Mesenchymal stem cell (in vitro differentiated cells and primary cell): ENCODE measurements at regions not wholly inside any gene's neighbourhood (a gene's known extent, or its start where the extent isn't known, plus 50 kb on each side); places are given as distances from the start of the nearest gene placed in this dataset.
A peak's percentile ranks its signal among the peaks of the same experiment; 100 is the strongest.

ENCODE experiments used
- DNase-seq: peaks from one replicate; pipeline ENCODE4 v3.0.0-alpha.2; 2013
- H2AFZ ChIP-seq: one replicate; pipeline ENCODE4 v1.6.1; 2013; ENCODE audit warnings: low read depth, mild to moderate bottlenecking, control low read depth, inconsistent platforms, low read length, moderate library complexity
- H2AK5ac ChIP-seq: 2 replicates; pipeline ENCODE4 v1.6.1; 2013; ENCODE audit warnings: low read length, moderate library complexity, mild to moderate bottlenecking, inconsistent platforms; ENCODE audit not compliant: severe bottlenecking
- H2BK120ac ChIP-seq: one replicate; pipeline ENCODE4 v1.6.1; 2013; ENCODE audit warnings: low read depth, mild to moderate bottlenecking, inconsistent platforms, low read length, moderate library complexity
- H2BK12ac ChIP-seq, 2 experiments: one replicate each; pipeline ENCODE4 v1.6.1; 2013; ENCODE audit warnings: inconsistent platforms in 2 of 2, low read length in 2 of 2, mild to moderate bottlenecking in 2 of 2, moderate library complexity in 2 of 2, control low read depth in 1 of 2
- H2BK15ac ChIP-seq: one replicate; pipeline ENCODE4 v1.6.1; 2013; ENCODE audit warnings: mild to moderate bottlenecking, low read depth, inconsistent platforms; ENCODE audit not compliant: poor library complexity, severe bottlenecking
- H2BK5ac ChIP-seq: 2 replicates; pipeline ENCODE4 v1.6.1; 2013; ENCODE audit warnings: low read depth, mild to moderate bottlenecking, low read length, control low read depth, inconsistent platforms; ENCODE audit not compliant: poor library complexity, severe bottlenecking
- H3K14ac ChIP-seq, 2 experiments: one replicate each; pipeline ENCODE4 v1.6.1; 2013; ENCODE audit warnings: inconsistent platforms in 2 of 2, low read length in 2 of 2, control low read depth in 1 of 2, mild to moderate bottlenecking in 1 of 2, moderate library complexity in 1 of 2
- H3K18ac ChIP-seq, 2 experiments: one replicate each; pipeline ENCODE4 v1.6.1; 2013; ENCODE audit warnings: inconsistent platforms in 2 of 2, low read length in 2 of 2, control low read depth in 1 of 2, low read depth in 1 of 2, mild to moderate bottlenecking in 1 of 2
- H3K23ac ChIP-seq, 2 experiments: one replicate each; pipeline ENCODE4 v1.6.1; 2013; ENCODE audit warnings: inconsistent platforms in 2 of 2, low read length in 2 of 2, mild to moderate bottlenecking in 2 of 2, moderate library complexity in 2 of 2, control low read depth in 1 of 2
- H3K27ac ChIP-seq: 2 replicates; pipeline ENCODE4 v1.5.1; 2013; ENCODE audit warnings: mild to moderate bottlenecking, moderate library complexity, low read length, control low read depth, inconsistent platforms; ENCODE audit not compliant: poor library complexity, severe bottlenecking
- H3K27me3 ChIP-seq, 2 experiments: 2 replicates each; pipeline versions ENCODE4 v1.6.1 to v1.7.0; 2013; ENCODE audit warnings: low read length in 2 of 2, mild to moderate bottlenecking in 2 of 2, moderate library complexity in 2 of 2, control low read depth in 1 of 2, inconsistent platforms in 1 of 2; ENCODE audit not compliant: control insufficient read depth in 1 of 2, insufficient read depth in 1 of 2
- H3K36me3 ChIP-seq, 2 experiments: 2 replicates each; pipeline versions ENCODE4 v1.6.1 to v1.7.0; 2013; ENCODE audit warnings: low read length in 2 of 2, control low read depth in 1 of 2, inconsistent platforms in 1 of 2, low read depth in 1 of 2, mild to moderate bottlenecking in 1 of 2; ENCODE audit not compliant: insufficient read depth in 2 of 2, control insufficient read depth in 1 of 2
- H3K4ac ChIP-seq, 2 experiments: one replicate each; pipeline ENCODE4 v1.6.1; 2013; ENCODE audit warnings: inconsistent platforms in 2 of 2, low read length in 2 of 2, mild to moderate bottlenecking in 2 of 2, moderate library complexity in 2 of 2, control low read depth in 1 of 2, low read depth in 1 of 2
- H3K4me1 ChIP-seq: 2 replicates; pipeline ENCODE4 v1.6.1; 2013; ENCODE audit warnings: low read depth, low read length, control low read depth; ENCODE audit not compliant: control insufficient read depth, insufficient read depth
- H3K4me2 ChIP-seq: 2 replicates; pipeline ENCODE4 v1.6.1; 2013; ENCODE audit warnings: low read length, mild to moderate bottlenecking, inconsistent platforms; ENCODE audit not compliant: poor library complexity, severe bottlenecking
- H3K4me3 ChIP-seq, 2 experiments: 2 replicates each; pipeline versions ENCODE4 v1.5.1 to v1.7.0; 2013; ENCODE audit warnings: low read length in 2 of 2, mild to moderate bottlenecking in 2 of 2, control low read depth in 1 of 2, low read depth in 1 of 2; ENCODE audit not compliant: insufficient read depth in 1 of 2
- H3K79me1 ChIP-seq: replicated peaks from 2 replicates; pipeline ENCODE4 v1.6.1; 2013; ENCODE audit warnings: mild to moderate bottlenecking, control low read depth, low read length, inconsistent platforms; ENCODE audit not compliant: poor library complexity, severe bottlenecking
- H3K9ac ChIP-seq: 2 replicates; pipeline ENCODE4 v1.7.0; 2013; ENCODE audit warnings: mild to moderate bottlenecking, low read length, moderate library complexity
- H3K9me3 ChIP-seq: 2 replicates; pipeline ENCODE4 v1.7.0; 2013; ENCODE audit warnings: mild to moderate bottlenecking, low read length; ENCODE audit not compliant: control insufficient read depth
- H4K8ac ChIP-seq: one replicate; pipeline ENCODE4 v1.6.1; 2013; ENCODE audit warnings: inconsistent platforms, mild to moderate bottlenecking, low read length, moderate library complexity
- H4K91ac ChIP-seq: one replicate; pipeline ENCODE4 v1.6.1; 2013; ENCODE audit warnings: mild to moderate bottlenecking, low read length, inconsistent platforms
- WGBS: methylation state at CpG from one replicate; pipeline ENCODE4 v1.1.7; 2013; ENCODE audit warnings: mixed read lengths; 5-methylcytosine and 5-hydroxymethylcytosine counted together

DNA sequence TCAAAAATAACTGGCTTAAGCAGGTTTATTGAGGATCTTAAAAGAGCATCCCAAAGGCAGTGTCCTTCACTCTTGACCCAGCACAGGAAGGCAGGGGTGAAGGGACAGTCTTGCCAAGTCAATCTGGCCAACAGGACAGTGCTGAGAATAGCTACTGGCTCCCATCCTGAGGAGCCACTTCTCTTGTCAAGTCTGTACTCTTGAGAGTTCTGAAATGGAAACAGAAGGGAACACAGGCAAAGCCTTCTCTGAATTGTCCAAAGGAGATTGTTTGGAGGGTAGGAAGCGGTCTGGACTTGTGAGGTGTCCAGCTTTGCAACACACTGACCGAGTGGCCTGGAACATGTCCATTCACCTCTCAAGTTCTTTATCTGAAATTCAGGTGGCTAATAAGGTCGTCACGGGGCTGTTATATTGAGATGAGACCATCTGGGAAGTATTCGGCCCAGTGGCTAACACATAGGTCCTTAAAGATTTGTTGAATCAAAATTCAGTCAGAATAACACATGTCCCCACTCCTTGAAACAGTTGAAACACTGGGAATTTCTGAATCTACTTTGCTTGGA, 99.5 kb upstream of the FHL2 start:
- Histone ChIP-seq H3K27me3 (peaks cover 0 to 22% of the 10 kb centered on the region in 2 experiments), H4K91ac (no peak overlapping the region), H3K36me3 (no peaks in the 10 kb centered on the region), H3K14ac (no peak overlapping the region), H2BK120ac (no peak overlapping the region), H2BK12ac (no peak overlapping the region), H3K4me1 (no peaks in the 10 kb centered on the region), H3K23ac (no peak overlapping the region), H3K18ac (no peak overlapping the region), H2BK15ac (no peak overlapping the region), H2AK5ac (no peak overlapping the region), H3K4ac (no peak overlapping the region), H3K9ac (no peak overlapping the region), H2BK5ac (no peak overlapping the region), H3K79me1 (no peaks in the 10 kb centered on the region), H3K9me3 (peaks cover 8% of the 10 kb centered on the region), H3K4me3 (no peak overlapping the region), H3K4me2 (no peak overlapping the region), H3K27ac (no peak overlapping the region), H2AFZ (no peak overlapping the region), H4K8ac (no peak overlapping the region)
- no peak for DNase-seq
- 97% methylated on average over 5 of the region's 5 CpGs for WGBS

DNA sequence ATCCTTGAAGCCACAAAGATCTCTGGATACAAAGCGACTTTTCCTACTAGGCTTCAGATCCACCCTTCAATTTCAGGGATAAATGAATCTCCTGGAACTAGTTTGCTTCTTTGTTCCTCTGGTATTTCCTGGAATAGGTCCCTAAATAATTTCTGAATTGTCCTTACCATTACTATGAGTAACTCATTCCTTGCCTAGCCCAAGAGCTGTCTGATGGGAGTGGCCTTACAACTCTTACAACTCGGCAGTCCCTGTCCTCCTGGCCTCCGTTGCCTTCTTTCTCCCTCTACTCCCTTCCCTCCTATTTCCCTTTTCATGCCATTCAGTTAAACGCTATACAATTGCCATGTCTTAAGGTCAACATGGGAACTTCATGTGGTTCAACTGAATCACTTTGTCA, 98.2 kb upstream of the FHL2 start:
- Histone ChIP-seq H3K18ac (no peak overlapping the region), H2BK120ac (no peak overlapping the region), H3K4ac (no peak overlapping the region), H2BK15ac (no peak overlapping the region), H3K27ac (no peak overlapping the region), H4K8ac (peak overlapping the region; percentile 19), H2BK5ac (no peak overlapping the region), H2AK5ac (no peak overlapping the region), H3K36me3 (no peaks in the 10 kb centered on the region), H2BK12ac (no peak overlapping the region), H3K23ac (no peak overlapping the region), H3K27me3 (peaks cover 0 to 22% of the 10 kb centered on the region in 2 experiments), H3K4me2 (no peak overlapping the region), H3K9me3 (peaks cover 20% of the 10 kb centered on the region), H3K79me1 (no peaks in the 10 kb centered on the region), H3K4me1 (no peaks in the 10 kb centered on the region), H4K91ac (no peak overlapping the region), H3K9ac (no peak overlapping the region), H2AFZ (no peak overlapping the region), H3K4me3 (no peak overlapping the region), H3K14ac (no peak overlapping the region)
- WGBS, result 96% methylated on average over 4 of the region's 4 CpGs
- no peak for DNase-seq

- no peak overlapping the region for H2BK120ac ChIP-seq
- H2BK15ac ChIP-seq, result no peak overlapping the region
- peaks cover 0 to 24% of the 10 kb centered on the region in 2 experiments for H3K27me3 ChIP-seq
- H3K23ac ChIP-seq, result no peak overlapping the region
- no peak overlapping the region for H2AK5ac ChIP-seq
- no peak overlapping the region for H3K27ac ChIP-seq
- no peak overlapping the region for H3K4me3 ChIP-seq
- no peak overlapping the region for H3K4ac ChIP-seq
- no peak overlapping the region for H3K9ac ChIP-seq
- no peak overlapping the region for H2AFZ ChIP-seq
- no peak overlapping the region for H4K8ac ChIP-seq
- no peak overlapping the region for H3K4me2 ChIP-seq
- no peaks in the 10 kb centered on the region for H3K36me3 ChIP-seq
- H3K79me1 ChIP-seq, result no peaks in the 10 kb centered on the region
- peak; percentile 24 for DNase-seq
- no peak overlapping the region for H4K91ac ChIP-seq
- WGBS, result 53% methylated on average over 3 of the region's 3 CpGs
- peak overlapping the region in 1 of 2 experiments; percentile 8 for H2BK12ac ChIP-seq
- H3K9me3 ChIP-seq, result peaks cover 29% of the 10 kb centered on the region
- H2BK5ac ChIP-seq, result no peak overlapping the region
- no peaks in the 10 kb centered on the region for H3K4me1 ChIP-seq
- no peak overlapping the region for H3K14ac ChIP-seq
- H3K18ac ChIP-seq, result no peak overlapping the region
These were observed 97.4 kb upstream of the FHL2 start for GRCh38 chr2:105496271-105496670.

GRCh38 chr2:105494683-105495425, 96.0 kb upstream of the FHL2 start:
- no peak overlapping the region for H3K27ac ChIP-seq
- no peak overlapping the region for H3K4me2 ChIP-seq
- no peak overlapping the region for H3K9ac ChIP-seq
- H2BK5ac ChIP-seq, result no peak overlapping the region
- no peak for DNase-seq
- H2BK15ac ChIP-seq, result peak overlapping the region; percentile 77
- no peak overlapping the region for H3K14ac ChIP-seq
- no peak overlapping the region for H3K23ac ChIP-seq
- peaks cover 0 to 24% of the 10 kb centered on the region in 2 experiments for H3K27me3 ChIP-seq
- H3K4me3 ChIP-seq, result no peak overlapping the region
- H4K91ac ChIP-seq, result peak overlapping the region; percentile 43
- peak overlapping the region in 1 of 2 experiments; percentile 54 for H3K4ac ChIP-seq
- no peaks in the 10 kb centered on the region for H3K4me1 ChIP-seq
- peak overlapping the region; percentile 45 to 59 for H2BK12ac ChIP-seq
- H3K36me3 ChIP-seq, result no peaks in the 10 kb centered on the region
- no peak overlapping the region for H2AK5ac ChIP-seq
- no peaks in the 10 kb centered on the region for H3K79me1 ChIP-seq
- no peak overlapping the region for H2BK120ac ChIP-seq
- no peak overlapping the region for H3K18ac ChIP-seq
- 81% methylated on average over 12 of the region's 13 CpGs for WGBS
- H3K9me3 ChIP-seq, result peaks cover 33% of the 10 kb centered on the region
- H2AFZ ChIP-seq, result no peak overlapping the region
- peak overlapping the region; percentile 31 for H4K8ac ChIP-seq
